Inferior parietal cortex (tissue), 1 donor: ENCODE measurements at regions not wholly inside any gene's neighbourhood (a gene's known extent, or its start where the extent isn't known, plus 50 kb on each side); places are given as distances from the start of the nearest gene placed in this dataset.

Experiments
- DNase-seq: peaks from one replicate; pipeline ENCODE4 v3.0.0-alpha.2; 2016; ENCODE audit errors: extremely low spot score

GRCh38 chr1:93815366-93816110, 63.5 kb downstream of the DNTTIP2 start:
- no peak for DNase-seq

- no peak for DNase-seq
Measured at GRCh38 chr1:93814795-93815340, 64.1 kb downstream of the DNTTIP2 start.

GRCh38 chr1:93814059-93814794, 64.8 kb downstream of the DNTTIP2 start:
- DNase-seq: peak; percentile 92

- no peak for DNase-seq
Measured at GRCh38 chr1:93813076-93813475, 65.9 kb downstream of the DNTTIP2 start.

GRCh38 chr1:93811326-93812065, 67.5 kb downstream of the DNTTIP2 start:
- no peak for DNase-seq

- no peak for DNase-seq
Measured at GRCh38 chr1:93810316-93810715, 68.7 kb downstream of the DNTTIP2 start.

GRCh38 chr1:93808871-93809270, 70.1 kb downstream of the DNTTIP2 start:
- no peak for DNase-seq

- DNase-seq: no peak
Measured at GRCh38 chr1:93807311-93807930, 71.6 kb downstream of the DNTTIP2 start.

- no peak for DNase-seq
Measured at GRCh38 chr1:93805027-93805610, 73.9 kb downstream of the DNTTIP2 start.

- DNase-seq: no peak
Measured at GRCh38 chr1:93804412-93804811, 74.6 kb downstream of the DNTTIP2 start.

GRCh38 chr1:93801471-93801870, 77.5 kb downstream of the DNTTIP2 start:
- no peak for DNase-seq

- no peak for DNase-seq
Measured at GRCh38 chr1:93800856-93801255, 78.2 kb downstream of the DNTTIP2 start.

GRCh38 chr1:93798291-93798690, 80.7 kb downstream of the DNTTIP2 start:
- DNase-seq: no peak

- no peak for DNase-seq
Measured at GRCh38 chr1:93784538-93784937, 94.5 kb downstream of the DNTTIP2 start.

GRCh38 chr1:93783876-93784275, 95.1 kb downstream of the DNTTIP2 start:
- DNase-seq: no peak

- DNase-seq: no peak
Measured at GRCh38 chr1:93779540-93780165, 98.0 kb upstream of the BCAR3 start.

GRCh38 chr1:93778457-93778856, 96.8 kb upstream of the BCAR3 start:
- DNase-seq: no peak

GRCh38 chr1:93777255-93777654, 95.6 kb upstream of the BCAR3 start:
- no peak for DNase-seq

GRCh38 chr1:93776728-93777127, 95.1 kb upstream of the BCAR3 start:
- DNase-seq: no peak

GRCh38 chr1:93775224-93775623, 93.6 kb upstream of the BCAR3 start:
- DNase-seq: no peak

- DNase-seq: no peak
Measured at GRCh38 chr1:93774707-93775106, 93.1 kb upstream of the BCAR3 start.
